ENCODE measurements at regions not wholly inside any gene's neighbourhood (a gene's known extent, or its start where the extent isn't known, plus 50 kb on each side); places are given as distances from the start of the nearest gene placed in this dataset.

DNA sequence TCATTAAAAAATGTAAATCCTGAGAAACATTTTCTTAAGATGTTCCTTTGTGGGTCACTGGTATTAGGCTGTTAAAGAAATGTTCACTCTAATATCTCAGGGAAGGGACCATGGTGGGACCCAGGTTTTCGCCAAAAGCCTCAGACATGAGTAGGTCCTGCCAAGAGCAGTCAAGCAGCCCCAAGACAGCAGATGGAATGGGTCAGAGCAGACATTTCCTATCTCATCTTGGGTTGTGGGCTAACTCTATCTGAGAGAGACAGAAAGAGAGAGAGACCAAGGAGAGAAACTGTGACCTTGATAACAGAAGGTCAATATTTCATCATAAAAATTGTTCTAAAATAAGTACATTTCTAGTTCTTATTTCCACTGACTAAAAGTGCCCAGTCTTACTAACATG is 661.7 kb downstream of the TSN start:
- TF ChIP-seq POLR2A (IDR thresholded peaks at IDR 0.05; ENCODE audit: low read length) (no peak), GATA1 (IDR thresholded peaks at IDR 0.05; ENCODE audit: low read depth, low read length) (no peak)
